GM12873 (cell line): ENCODE measurements at regions not wholly inside any gene's neighbourhood (a gene's known extent, or its start where the extent isn't known, plus 50 kb on each side); places are given as distances from the start of the nearest gene placed in this dataset.

Experiments
- CTCF ChIP-seq: IDR thresholded peaks from 2 replicates; pipeline ENCODE4 v1.5.1; 2012; ENCODE audit warnings: low read depth, mild to moderate bottlenecking, moderate library complexity, low read length, control low read depth; ENCODE audit not compliant: insufficient read depth; ENCODE audit errors: missing control alignments

GRCh38 chr4:136650541-136651277 lies 881.6 kb downstream of the PCDH18 start:
- TF ChIP-seq CTCF: no peak

GRCh38 chr4:136644279-136644678 lies 888.0 kb downstream of the PCDH18 start:
- TF ChIP-seq CTCF: no peak

- no peak for TF ChIP-seq CTCF
Observed at GRCh38 chr4:136643416-136643815, 888.9 kb downstream of the PCDH18 start.

GRCh38 chr4:136637071-136637777 lies 895.1 kb downstream of the PCDH18 start:
- TF ChIP-seq CTCF: peak; percentile 53

- no peak for TF ChIP-seq CTCF
Observed at GRCh38 chr4:136636155-136636554, 896.1 kb downstream of the PCDH18 start.

- TF ChIP-seq CTCF: no peak
Observed at GRCh38 chr4:136634121-136634520, 898.2 kb downstream of the PCDH18 start.

GRCh38 chr4:136599890-136600289 lies 932.4 kb downstream of the PCDH18 start:
- no peak for TF ChIP-seq CTCF
